GM12891 (cell line): ENCODE measurements at regions not wholly inside any gene's neighbourhood (a gene's known extent, or its start where the extent isn't known, plus 50 kb on each side); places are given as distances from the start of the nearest gene placed in this dataset.

ENCODE experiments used
- DNase-seq: peaks from one replicate; pipeline ENCODE4 v3.0.0; 2011; ENCODE audit warnings: low spot score; ENCODE audit not compliant: insufficient read length
- FAIRE-seq: peaks from 2 replicates; lab custom pipeline; 2011; peaks lifted over from hg19 to GRCh38; lab: Jason Lieb, UNC
- PAX5 ChIP-seq: IDR thresholded peaks from 2 replicates; pipeline ENCODE4 v1.6.1; 2011; ENCODE audit warnings: low read length, moderate library complexity, mild to moderate bottlenecking; ENCODE audit not compliant: insufficient read depth, severe bottlenecking
- POLR2A ChIP-seq: IDR thresholded peaks from 2 replicates; pipeline ENCODE4 v1.6.1; 2011; ENCODE audit warnings: low read depth, low read length, control low read depth
- POLR2AphosphoS5 ChIP-seq: IDR thresholded peaks from 2 replicates; pipeline ENCODE4 v1.6.1; 2011; ENCODE audit warnings: low read depth, low read length, control low read depth
- POU2F2 ChIP-seq: IDR thresholded peaks from 2 replicates; pipeline ENCODE4 v1.6.1; 2011; ENCODE audit warnings: low read depth, mild to moderate bottlenecking, control low read depth, low read length, moderate library complexity
- SPI1 ChIP-seq: IDR thresholded peaks from 2 replicates; pipeline ENCODE4 v1.6.1; 2011; ENCODE audit warnings: low read depth, low read length, control low read depth
- TAF1 ChIP-seq: IDR thresholded peaks from 2 replicates; pipeline ENCODE4 v1.6.1; 2011; ENCODE audit warnings: low read depth, low read length, control low read depth

DNA sequence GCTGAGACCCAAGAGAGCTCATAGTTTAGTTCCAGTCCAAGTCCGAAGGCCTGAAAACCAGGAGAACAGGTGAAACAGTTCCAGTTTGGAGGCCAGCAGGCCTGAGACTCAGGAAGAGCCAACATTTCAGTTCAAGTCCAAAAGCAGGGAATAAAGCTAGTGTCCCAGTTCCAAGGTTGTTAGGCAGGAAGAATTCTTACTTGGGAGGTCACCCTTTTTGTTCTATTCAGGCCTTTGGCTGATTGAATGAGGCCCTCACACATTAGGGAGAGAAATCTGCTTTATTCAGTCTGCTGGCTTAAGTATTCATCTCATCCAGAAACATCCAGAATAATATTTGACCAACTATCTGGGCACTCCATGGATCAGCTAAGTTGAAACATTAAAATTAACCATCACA lies 294.6 kb downstream of the PCNX1 start:
- DNase-seq = no peak
- no peak for TF ChIP-seq POLR2A
- no peak for TF ChIP-seq POLR2AphosphoS5
- no peak for TF ChIP-seq POU2F2
- no peak for TF ChIP-seq SPI1
- no peak for TF ChIP-seq TAF1
- TF ChIP-seq PAX5 = no peak
- FAIRE-seq = no peak

DNA sequence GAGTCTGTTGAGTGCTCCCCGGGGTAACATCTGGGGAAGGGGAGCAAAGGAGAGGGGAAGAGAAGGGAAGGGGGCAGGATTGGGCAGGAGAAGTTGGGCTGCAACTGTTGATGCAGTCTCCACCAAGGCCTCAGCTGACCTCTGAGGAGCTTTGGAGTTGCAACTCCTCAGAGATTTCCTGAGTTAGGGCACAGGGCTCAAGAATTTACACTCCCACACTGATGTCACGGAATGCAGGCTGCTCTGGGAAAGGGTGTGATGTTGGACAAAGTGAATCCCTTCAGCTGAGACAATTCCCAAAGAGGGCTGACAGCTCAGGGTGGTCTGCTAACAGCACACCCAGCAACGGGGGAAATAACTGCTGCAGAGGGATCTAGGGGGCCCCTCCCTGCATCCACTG lies 295.6 kb downstream of the PCNX1 start:
- FAIRE-seq (no peak), DNase-seq (no peak)
- no peak for TF ChIP-seq POLR2A
- TF ChIP-seq POLR2AphosphoS5 = no peak
- TF ChIP-seq POU2F2 = no peak
- no peak for TF ChIP-seq SPI1
- TF ChIP-seq TAF1 = no peak
- no peak for TF ChIP-seq PAX5

DNA sequence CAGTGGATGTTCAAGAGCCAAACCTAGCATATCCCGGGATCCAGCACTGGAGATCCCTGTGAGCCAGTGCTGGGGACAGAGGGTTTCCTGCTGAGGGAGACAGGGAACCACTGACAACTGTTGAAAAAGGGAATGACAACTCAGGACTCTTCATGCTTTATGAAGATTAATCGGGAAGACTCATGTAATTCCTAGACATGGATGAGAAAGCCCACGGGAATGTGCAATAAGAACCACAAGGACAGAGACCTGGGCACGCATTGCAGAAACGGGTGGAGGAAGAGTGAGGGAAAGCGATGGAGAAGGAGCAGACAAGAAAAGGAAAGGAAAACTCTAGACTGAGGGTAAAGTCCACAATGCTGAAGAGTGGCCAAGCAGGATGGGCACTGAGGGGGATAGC lies 296.0 kb downstream of the PCNX1 start:
- FAIRE-seq (no peak), DNase-seq (no peak)

DNA sequence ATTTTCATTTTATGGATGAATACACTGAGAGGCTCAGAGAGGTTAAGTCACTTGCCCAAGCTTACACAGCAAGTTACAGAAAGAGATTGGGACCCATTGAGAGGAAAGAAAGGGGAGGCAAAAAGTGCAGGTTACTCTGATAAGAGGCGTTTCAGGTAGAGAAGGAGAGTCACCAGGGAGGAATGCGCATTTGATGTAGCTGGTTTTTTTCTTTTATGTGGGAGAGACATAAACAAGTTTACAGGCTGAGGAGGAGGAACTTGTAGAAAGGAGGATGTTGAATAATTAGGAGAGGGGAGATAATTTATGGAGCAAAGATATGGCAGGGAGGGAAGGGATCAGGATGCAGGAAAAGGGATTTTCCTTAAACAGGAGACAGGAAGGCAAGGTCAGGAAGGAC lies 297.0 kb downstream of the PCNX1 start:
- TF ChIP-seq TAF1 (no peak), POU2F2 (no peak), POLR2A (no peak), POLR2AphosphoS5 (no peak), SPI1 (no peak), PAX5 (no peak)
- DNase-seq = no peak
- FAIRE-seq = no peak

More for the DNA sequence above, 296.0 kb downstream of the PCNX1 start:
- TF ChIP-seq TAF1 (no peak), POU2F2 (no peak), POLR2AphosphoS5 (no peak), SPI1 (no peak), POLR2A (no peak), PAX5 (no peak)

DNA sequence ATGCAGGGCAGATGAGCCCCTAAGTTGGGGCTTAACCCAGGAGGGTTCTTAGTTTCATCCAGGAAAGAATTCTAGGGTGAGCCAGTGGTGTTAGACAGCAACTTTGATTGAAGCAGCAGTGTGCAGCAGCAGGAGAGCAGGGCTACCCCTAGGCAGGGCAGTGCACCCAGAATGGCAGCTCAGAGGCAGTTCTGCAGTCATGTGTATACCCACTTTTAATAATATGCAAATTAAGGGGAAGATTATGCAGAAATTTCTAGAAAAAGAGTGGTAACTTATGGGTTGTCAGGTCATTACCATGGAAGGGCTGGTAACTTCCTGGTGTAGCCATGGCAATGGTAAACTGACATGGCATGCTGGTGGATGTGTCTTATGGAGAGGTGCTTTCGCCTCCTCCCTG lies 297.5 kb downstream of the PCNX1 start:
- TF ChIP-seq POLR2A = no peak
- TF ChIP-seq PAX5 = no peak
- TF ChIP-seq POU2F2 = no peak
- no peak for TF ChIP-seq TAF1
- TF ChIP-seq SPI1 = no peak
- no peak for TF ChIP-seq POLR2AphosphoS5
- no peak for DNase-seq
- FAIRE-seq = no peak

DNA sequence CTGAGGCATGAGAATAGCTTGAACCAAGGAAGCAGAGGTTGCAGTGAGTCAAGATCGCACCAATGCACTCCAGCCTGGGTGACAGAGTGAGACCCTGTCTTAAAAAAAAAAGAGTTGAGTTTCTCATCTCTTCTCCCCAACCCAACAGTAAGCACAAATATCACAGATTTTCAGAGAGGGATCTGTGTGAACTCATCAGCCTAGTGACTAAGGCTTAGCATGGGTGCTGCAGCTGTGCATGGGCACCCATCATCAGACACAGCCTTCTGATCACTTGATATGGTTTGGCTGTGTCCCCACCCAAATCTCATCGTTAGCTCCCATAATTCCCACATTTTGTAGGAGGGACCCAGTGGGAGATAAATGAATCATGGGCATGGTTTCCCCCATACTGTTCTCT lies 298.9 kb downstream of the PCNX1 start:
- TF ChIP-seq POLR2A (no peak), POU2F2 (no peak), SPI1 (no peak), POLR2AphosphoS5 (no peak), PAX5 (no peak), TAF1 (no peak)
- FAIRE-seq (no peak), DNase-seq (no peak)

DNA sequence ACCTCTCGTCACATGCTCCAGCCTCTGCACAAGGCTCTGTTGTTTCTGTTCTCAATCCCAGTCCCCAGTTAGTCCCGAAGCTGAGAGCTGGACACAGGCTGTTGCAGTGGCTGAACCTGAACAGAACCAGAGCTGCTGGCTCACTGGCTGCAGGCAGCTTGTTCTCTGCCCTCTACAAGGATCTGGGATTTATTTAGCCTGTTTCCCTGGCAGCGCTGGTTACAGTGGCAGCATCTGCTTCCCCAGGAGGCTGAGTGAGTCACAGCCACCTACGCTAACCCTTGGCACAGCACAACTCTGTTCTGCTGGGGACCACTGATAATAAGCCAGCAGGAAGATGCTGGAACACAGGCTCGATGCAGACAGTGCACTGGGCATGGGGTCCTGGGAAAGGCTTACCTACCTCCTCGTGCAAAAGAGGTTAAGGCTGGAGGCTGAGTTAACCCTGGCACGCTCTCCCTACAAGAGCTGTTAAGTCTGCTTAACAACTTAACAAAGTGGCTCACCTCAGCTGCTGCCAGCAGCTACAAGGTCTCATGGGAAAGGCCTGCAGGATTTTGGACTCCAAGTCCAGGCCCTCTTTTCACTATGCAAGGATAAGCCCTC lies 299.6 kb downstream of the PCNX1 start:
- no peak for FAIRE-seq
- no peak for TF ChIP-seq TAF1
- TF ChIP-seq POLR2A = no peak
- TF ChIP-seq PAX5 = no peak
- TF ChIP-seq POLR2AphosphoS5 = no peak
- no peak for TF ChIP-seq SPI1
- no peak for TF ChIP-seq POU2F2
- no peak for DNase-seq

DNA sequence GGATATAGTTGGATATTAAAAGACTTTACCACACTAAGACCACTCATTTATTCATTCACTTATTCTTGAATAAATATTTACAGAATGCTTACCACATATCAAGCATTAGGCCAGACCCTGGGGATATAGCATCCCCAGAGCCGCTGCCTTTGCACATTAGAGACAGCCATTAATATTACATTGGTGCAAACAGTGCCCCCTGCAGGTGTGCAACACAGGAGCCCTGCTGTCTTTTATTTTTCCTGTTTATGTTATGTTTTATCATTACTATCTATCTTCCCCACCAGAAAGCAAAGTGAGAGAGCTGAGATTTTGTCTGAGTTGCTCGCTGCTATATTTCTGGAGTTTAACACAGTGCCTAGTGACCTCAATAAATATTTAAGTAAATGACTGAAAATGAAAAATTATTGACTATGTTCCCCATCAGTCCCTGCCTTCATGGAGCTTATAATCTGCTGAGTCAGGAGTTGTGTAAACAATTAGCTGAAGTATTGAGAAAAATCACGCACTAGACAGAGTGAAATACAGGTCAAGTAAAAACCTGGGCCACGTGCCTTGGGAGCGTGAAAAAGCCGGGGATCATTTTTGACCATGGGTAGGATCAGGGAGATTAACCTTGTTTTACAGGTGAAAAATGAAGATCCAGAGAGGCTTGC lies 301.6 kb downstream of the PCNX1 start:
- DNase-seq = no peak
- TF ChIP-seq SPI1 = no peak
- TF ChIP-seq POLR2AphosphoS5 = no peak
- no peak for TF ChIP-seq PAX5
- TF ChIP-seq POLR2A = no peak
- no peak for TF ChIP-seq POU2F2
- TF ChIP-seq TAF1 = no peak
- no peak for FAIRE-seq

DNA sequence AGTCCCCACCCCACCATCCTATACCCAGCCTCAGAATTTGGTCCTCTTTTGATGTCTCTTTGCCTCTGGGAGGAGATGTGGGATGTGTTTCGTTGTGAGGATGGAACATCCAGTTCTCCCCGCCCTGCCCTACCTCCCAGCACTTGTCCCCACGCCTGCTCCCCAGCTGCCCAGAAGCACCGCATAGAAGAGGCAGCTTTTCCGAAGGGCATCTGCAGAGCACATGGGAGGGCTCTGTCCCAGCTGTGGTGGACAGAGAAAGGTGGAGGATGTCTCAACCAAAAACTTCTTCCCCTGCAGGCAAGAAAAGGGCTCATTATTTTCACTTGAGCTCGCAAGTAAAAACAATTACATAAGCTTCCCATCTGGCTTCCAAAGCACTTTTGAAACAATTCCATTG lies 302.6 kb downstream of the PCNX1 start:
- TF ChIP-seq POLR2AphosphoS5 (no peak), POLR2A (no peak), POU2F2 (no peak), TAF1 (no peak), PAX5 (no peak), SPI1 (no peak)
- no peak for DNase-seq
- no peak for FAIRE-seq
